Left lobe of liver (tissue), 2 donors: ENCODE measurements at regions not wholly inside any gene's neighbourhood (a gene's known extent, or its start where the extent isn't known, plus 50 kb on each side); places are given as distances from the start of the nearest gene placed in this dataset.

Source experiments
- ATAC-seq: fragments of 200-7000 bp; cut with Tn5 transposase; one replicate; pipeline ENCODE4 v1.9.1; 2020; ENCODE audit warnings: mild to moderate bottlenecking, moderate library complexity
- DNase-seq: peaks from one replicate; pipeline ENCODE4 v3.0.0-alpha.2; 2020; ENCODE audit warnings: low spot score
- donor health status: DM: no; HTN: no; CAD: no; lungs with moderate emphysema.
- donor health status: DM: no; HTN: yes; CAD: no.

DNA sequence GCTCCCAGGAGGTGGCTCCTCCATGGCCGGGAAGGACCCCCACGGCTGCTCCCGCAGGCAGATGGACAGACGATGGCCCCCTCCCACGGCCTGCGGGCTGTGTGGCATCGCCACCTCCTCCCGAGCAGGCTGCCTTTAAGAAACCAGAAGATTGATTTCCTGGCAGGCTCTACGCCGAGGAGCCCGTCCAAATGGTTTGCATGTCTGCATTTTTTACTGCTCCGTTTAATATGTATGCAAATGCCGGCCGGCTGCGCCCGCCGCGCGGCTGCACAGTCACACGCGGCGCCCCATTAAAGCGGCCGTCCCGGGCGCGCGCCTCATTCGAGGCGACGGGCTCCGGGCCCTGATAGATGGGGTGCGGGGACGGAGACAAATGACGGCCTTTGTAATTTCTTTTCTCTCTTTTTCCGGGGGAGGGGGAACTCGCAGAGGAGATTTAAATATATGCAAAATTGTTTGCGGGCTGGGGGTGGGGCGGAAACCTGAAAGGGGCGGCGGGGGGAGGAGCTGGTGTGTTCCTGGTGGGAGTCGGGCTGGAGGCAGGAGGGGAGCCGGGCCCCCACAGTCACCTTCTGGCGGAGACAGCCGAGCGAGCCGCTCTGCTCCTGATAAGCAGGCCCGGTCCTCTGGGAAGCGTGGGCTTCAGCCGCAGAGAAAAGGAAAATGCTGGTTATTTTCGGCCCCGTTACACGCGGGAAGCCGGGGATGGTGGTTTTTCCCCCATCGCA lies 158.7 kb upstream of the IER5L start:
- ATAC-seq (no peak), DNase-seq (no peak)

DNA sequence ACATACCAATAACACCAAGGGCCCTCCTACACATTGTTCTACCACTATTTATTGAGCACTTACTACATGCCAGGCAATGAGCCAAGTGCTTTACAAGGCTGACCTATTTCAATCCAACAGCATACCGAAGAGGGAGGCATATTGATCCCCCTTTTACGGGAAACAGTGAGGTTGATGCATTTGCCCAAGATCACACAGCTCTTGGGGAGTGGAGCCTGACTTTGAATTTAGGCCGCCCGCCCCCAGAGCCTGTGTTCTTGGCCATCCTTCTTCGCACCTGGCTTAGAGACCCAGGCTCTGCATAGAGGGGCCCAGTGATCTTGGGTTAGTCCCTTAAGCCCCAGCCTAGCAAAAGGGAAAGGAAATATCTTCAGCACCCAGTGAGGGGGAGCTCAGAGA lies 158.1 kb upstream of the IER5L start:
- DNase-seq, result no peak
- no peak for ATAC-seq

DNA sequence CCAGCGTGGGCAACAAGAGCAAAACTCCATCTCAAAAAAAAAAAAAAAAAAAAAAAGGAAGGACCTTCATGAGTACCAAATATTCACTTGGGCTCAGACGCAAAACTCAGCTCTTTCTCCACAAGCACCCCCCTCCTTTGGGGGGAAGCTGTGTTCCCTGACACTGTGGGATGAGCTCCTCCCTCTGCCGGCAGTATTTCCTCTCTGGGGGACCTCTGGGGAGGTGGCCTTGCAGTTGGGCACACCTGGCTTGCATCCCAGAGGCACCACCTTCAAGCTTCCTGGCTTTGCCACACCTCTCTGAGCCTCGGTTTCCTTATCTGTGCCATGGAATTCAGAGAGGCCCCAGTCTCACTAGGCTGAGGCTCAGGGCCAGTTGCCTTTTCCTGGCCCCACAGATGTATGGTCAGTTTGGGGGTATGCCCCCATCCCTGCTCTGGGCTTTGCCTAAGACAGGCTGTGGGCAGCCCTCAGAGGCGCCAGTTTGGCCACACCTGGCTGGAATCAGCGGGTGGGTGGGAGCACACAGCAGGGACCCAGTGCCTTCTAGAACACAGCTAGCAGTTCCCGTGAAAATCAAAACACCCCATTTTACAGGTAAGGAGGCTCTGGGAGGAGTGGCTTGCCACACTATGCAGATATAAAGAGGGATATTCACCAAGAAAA lies 157.5 kb upstream of the IER5L start:
- DNase-seq (no peak), ATAC-seq (no peak)

DNA sequence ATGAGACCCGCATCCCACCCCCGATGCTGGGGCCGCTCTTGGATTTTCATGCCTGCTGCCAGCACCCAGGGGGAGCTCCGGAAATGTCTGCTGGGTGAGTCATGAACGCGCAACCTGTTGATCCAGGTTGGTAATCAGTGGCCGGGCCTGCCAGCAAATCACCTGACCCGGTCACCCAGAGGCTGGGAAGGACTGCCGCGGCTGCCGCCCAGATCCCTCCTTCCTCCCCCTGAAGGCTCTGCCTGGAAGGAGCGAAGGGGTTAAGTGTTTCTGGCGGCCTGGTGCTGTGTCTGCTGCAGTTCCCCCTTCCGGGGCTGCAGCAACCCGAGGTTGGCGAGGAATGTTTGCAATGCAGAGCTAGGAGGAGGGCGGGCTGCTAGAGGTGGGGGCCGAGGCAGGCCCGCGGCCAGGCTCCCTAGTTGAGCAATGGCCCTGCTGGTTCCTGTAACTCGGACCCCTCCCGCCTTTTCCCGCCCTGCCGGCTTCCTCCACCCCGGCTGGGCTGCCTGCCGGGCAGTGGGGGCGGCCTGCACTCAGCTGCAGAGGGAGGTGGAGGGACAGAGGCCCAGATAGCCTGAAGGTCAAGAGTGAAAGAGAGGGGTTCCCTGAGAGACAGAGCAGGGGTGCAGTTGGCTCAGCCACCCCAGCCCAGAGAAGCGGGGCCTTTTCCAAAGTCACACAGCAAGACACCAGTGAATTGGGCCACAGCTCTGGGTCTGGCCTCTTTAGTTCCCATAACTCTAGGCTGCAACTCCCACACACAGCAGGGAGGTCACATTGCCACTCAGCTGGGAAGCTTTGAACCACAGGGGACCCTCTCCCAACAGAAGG lies 156.3 kb upstream of the IER5L start:
- ATAC-seq (peak; percentile 85), DNase-seq (peak; percentile 92)

DNA sequence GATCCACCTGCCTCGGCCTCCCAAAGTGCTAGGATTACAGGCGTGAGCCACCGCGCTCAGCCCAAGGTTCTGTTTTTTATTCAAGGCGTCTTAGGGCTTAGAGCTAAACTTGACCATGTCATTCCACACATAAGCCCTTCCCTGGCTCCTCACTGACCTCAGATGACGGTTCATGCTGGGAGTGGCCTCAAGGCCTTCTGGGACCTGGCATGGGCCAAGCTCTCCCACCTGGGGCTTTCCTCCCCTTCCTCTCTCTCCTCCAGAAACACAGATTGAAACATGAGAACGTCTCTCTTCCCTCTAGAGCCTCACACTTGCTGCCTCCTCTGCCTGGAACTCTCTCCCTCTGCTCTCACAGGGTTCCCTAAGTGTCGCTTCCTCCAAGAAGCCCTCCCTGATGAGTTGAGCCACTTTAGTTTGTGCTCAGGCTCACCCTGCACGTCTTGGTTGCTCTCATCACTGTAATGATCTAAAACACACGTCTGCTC lies 155.6 kb upstream of the IER5L start:
- no peak for DNase-seq
- peak; percentile 4 for ATAC-seq

DNA sequence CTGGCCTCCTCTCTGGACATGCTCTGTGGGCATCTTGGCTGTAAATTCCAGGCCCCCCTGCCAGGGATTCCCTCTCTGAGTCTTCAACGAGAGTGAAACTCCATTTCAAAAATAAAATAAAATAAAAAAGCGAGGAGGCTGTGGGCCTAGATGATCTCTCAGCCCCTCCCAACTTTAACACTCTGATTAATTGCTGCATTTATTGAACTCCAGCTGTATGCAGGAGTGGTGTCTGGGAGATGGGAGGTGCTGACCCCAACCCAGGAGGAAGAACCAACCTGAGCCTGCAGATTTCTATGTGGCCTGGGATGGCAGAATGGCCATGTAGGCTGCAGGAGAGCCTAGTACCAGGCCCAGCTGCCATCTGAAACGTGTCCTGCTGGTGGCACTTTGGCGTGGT lies 154.5 kb upstream of the IER5L start:
- DNase-seq (no peak), ATAC-seq (no peak)

DNA sequence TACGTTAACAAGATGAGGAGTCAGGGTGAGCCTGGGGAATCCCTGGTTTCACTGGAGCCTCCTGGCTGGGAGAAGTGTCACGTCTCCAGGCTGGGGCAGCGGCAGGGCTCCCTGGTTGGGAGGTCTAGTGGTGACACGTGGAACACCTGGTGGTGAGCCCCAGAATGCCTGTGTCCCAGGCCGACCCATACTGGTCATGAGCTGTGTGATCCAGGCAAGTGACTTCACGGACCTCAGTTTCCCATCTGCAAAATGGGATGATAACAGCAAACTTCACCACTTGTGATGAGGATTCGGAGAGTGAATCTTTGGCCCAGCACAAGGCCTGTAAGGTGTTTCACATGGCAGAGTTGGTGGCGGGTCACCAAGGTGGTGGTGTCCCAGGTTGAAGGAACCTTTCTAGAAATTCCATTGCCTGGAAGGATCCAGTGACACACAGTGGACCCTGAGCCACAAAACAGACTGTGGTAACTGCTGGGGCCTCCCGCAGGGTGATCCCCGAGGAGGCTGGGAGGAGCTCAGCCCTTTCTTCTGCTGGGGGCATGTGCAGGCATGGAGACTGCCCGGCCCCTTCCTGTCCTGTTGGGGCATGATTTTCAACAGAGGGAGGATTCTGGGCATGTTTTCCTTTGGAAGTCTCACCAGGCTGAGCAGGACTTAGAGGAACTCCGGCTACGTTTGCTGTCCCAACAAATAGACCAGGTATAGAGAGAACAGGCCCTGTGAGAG lies 153.9 kb upstream of the IER5L start:
- DNase-seq, result no peak
- ATAC-seq, result no peak

DNA sequence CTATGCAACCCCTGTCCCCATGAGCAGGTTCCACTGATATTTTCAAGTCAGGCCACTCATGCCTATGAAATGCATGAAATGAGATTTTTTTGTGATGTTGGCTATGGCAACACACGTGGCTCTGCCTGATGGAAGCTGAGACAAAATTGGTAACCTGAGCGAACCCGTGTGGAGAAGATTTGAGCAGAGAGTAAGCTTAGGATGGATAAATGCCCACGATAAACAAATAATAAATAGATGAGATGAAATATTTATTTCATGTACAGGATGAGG lies 153.4 kb upstream of the IER5L start:
- ATAC-seq (no peak), DNase-seq (no peak)

DNA sequence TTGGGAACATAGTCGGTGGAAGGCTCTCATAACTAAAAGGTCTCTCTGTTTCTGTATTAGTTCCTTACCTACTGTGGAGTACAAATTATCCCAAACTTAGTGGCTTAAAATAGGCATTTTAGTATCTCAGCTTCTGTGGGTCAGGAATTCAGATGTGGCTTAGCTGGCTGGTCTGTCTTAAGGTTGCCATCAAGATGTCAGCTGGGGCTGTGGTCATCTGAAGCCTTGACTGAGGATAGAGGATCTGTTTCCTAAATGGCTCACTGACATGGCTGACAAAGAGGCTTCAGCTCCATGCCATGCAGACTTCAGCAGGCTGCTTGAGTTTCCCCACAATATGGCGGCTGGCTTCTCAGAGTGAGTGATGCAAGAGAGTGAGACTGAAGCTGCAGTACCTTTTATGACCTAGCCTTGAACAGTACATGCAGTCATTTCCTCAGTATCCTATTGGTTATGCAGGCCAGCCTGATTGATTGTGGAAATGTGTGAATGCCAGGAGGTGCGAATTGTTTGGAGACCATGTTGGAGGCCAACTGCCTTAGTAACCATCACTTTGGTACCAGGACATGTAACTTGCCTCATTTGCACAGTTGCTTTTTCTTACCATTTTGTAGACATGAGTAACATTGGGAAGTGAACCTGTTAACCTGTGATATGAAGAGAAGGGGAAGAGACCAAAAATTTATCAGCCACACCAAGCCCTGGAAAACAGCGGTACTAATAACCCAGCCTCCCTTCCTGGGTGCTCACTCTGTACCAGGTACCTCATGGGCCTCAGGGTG lies 152.8 kb upstream of the IER5L start:
- DNase-seq (no peak), ATAC-seq (no peak)

DNA sequence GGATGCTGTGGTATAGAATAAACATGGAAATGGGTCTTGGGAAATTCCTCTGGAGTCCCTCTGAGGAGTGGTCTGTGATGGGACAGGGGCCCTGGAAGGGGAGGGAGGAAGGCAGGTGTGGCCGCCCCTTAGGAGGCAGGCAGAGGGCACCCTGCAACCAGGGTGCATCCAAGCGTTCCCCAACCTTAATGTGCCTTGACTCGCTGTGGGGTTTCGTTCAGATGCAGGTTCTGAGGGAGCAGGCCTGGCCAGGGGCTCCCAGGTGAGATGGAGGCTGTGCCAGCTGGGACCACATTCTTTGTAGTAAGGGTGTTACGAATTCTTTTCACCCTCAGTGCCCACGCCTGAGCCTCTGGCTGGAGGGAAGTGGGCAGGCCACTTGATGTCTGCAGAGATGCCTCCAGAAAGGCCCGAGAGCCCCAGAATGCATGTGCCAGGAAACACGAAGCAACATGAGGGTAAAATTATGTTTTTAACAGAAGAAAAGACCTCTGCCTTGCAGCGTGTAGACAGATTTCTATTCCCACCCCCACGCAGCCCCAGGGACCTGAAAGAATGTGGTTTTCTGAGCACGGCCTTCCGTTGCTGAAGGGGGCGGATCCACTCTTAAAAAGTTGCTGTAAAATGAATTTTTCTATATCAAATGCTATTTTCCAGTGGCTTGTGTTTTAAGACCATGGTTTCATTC lies 150.4 kb upstream of the IER5L start:
- ATAC-seq, result no peak
- DNase-seq, result no peak

DNA sequence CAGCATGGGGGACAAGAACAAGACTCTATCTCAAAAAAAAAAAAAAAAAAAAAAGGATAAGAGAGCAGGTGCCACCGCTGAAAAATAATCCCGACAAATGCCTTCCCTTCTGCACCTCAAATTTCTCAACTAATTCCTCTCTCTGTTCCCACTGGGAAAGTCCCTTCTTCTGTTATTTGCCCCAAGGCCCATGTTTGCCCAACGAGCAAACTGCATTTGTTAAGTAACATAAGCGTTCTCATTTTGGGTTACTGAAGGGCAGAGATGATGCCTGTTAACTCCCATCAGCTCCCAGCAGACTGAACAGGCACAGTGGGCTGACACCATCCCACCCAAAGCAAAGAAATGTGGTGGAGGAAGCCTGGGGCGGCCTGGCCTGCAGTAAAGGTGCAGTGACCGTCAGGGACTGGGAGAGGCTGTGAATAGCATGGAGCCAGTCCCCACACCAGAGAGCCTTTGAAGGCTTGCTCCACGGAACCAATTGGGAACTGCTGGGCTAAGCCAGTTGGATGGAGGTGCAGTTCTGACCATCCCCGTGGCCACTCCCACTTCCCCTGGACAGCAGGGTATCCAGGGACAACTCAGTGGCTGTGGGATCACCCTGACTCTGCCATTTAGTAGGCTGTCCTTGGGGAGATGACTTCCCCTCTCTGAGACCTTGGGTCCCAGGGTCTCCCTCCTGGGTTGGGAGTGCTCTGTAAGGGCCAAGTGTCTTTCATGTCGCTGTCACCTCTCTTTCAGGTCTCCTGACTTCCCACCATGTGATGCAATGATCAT lies 149.7 kb upstream of the IER5L start:
- no peak for DNase-seq
- ATAC-seq, result peak; percentile 49

DNA sequence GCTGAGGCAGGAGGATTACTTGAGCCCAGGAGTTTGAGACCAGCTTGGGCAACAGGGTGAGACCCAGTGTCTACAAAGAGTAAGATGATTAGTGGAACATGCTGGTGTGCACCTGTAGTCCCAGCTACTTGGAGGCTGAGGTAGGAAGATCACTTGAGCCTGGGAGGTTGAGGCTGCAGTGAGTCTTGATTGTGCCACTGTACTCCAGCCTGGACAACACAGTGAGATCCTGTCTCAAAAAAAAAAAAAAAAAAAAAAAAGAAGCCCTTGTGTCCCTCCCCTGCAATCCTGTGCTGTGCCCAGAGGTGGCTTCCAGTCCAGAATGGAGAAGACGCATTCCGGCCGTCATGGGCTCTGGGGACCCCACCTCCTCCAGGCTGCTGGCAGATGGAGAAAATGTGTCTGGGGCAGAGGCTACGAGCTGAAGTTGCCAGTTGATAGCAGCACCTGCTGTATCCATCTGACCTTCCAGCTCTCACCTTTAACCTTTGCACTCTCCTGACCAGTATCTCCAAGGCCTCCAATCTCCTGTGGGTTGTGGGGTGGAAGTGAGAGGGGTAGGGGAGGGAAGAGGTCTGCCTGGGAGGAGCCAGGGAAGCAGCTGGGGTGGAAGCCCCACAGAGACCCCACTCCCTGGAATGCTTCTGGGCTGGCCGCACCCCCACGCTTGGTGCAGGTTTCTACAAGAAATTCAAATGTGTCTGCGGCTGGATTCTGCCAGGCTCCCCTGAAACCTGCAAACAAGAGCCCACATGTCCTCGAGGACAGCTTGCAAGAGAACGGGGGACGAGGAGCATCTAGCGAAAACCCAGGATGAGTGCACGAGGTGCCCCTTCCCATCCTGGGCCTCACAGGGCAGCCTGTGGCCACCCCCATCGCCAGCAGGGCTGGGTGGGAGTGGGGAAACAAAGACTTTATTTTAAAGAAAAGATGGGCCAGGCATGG lies 148.3 kb upstream of the IER5L start:
- DNase-seq (no peak), ATAC-seq (no peak)

DNA sequence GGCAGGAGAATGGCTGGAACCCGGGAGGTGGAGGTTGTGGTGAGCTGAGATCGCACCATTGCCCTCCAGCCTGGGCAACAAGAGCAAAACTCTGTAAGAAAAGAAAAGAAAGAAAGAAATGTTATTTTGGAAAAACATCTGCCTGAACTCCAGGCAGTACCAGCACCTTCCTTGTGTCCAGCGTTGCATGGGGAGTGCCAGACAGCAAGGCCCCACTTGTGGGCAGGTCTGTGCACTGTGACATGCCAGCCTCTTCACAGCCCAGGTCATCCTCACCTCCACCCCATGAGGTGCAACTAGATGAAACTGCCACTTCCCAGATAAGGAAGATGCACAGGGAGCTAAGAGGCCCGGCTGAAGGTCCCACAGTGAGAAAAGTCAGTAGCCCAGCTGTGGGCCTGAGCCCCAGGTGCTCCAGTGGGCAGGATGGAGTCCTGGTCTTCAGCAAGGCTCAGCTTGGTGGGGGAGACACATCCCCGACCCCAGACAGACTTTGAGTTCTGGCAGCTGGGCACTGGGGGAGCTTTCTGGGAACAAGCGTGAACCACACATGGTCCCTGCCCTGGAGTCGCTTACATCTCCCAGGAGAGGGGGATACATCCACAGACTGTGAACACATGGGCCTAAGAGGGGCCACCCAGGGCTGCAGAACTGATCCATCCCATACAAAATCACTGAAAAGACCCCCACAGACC lies 146.9 kb upstream of the IER5L start:
- DNase-seq (no peak), ATAC-seq (no peak)

DNA sequence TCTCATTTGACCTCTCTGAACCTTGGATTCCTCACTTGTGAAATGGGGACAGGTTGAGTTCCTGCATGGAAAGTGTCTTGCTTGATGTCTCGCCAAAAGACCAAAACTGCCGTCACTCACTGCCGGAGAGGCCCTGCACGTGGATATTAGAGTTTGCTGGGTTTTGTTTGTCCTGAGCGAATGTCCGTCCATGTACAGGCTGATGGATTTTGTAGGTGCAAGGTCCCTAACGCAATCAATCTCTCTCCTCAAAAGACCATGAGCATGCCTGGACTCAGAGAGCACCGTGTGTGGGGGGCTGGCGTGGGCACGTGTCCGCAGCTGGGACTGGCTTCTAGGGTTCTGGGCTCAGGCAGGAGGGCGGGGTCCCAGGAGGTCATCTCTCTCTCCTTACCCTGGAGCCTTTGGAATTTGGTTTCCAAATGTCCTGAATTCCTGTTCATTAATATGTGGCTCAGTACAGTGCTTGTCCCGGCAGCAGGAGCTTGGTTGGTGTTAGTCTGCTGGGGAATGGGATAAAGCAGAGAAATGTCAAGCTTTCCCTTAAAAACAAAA lies 146.0 kb upstream of the IER5L start:
- peak; percentile 82 for DNase-seq
- ATAC-seq, result peak; percentile 41

DNA sequence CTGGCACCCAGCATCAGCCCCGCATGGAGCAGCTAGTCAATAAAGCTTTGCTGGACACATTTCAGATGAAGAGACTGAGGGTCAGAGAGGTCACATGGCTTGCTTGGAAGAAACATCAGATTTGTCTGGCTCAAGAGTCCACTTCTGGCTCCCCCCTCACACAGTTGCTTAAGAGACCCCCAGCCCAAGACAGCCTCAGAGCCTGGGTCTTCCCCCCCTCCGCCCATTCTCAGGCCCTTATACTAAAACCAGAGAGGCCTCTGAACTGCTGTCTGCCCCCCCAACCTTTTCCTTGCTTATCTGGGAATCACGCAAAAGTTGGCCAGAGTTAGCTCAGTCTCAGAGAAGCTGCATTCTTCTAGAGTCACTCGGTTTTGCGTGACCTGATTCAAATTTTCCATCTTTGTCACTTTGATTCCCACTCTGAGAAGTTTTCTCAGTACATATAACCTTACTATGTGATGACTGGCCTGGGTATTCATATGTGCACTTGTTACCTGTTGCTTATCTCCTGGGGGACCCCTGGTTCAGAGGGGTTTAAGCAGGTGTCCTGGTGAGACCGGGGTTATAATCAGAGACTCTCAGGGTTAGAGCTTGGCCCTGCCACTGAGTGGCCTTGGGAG lies 145.4 kb upstream of the IER5L start:
- DNase-seq, result peak; percentile 50
- ATAC-seq, result peak; percentile 44

DNA sequence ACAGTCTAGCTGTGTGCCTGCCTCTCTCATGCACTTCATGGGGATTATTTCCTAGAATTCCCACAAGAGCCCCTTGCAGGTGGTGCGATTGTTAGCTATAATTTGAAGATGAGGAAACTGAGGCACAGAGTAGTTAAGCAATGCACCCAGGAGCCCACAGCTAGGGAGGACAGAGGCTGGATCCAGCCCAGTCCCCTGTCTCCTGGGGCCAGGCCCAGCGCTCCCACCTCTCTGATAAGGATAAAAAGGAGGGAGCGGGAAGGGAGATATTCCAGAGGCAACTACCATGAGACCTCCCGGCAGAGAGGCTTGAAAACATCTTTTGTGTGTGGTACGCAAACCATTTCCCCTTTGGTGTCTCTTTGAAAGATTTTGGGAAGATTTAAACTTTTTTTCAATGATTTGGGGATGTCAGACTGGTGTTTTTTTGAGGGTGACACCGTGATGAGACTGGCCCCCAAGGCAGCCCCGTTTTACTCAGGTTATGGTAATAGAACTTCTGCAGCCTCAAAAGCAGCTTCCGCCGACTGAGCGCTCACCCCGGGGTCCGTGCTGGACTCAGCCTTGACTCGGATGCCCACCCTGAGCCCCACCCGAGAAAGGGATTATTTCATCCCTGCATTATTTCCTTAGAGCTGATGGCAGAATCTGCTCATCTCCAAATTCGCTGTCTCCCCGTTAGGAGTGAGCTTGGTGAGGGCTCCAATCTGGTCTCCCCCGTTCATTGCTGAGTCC lies 144.7 kb upstream of the IER5L start:
- peak; percentile 42 for DNase-seq
- ATAC-seq, result no peak
